Esophagus muscularis mucosa (tissue), 4 donors: ENCODE measurements at regions not wholly inside any gene's neighbourhood (a gene's known extent, or its start where the extent isn't known, plus 50 kb on each side); places are given as distances from the start of the nearest gene placed in this dataset.
A peak's percentile ranks its signal among the peaks of the same experiment; 100 is the strongest.
"Not testable (repeated sequence)": the region's sequence is repeated elsewhere in the genome, so short reads cannot be mapped to it uniquely, and the experiment has no call there.

Experiments
- DNase-seq: peaks from one replicate; pipeline ENCODE4 v3.0.0-alpha.2; 2017; ENCODE audit errors: extremely low spot score
- H3K27ac ChIP-seq, 4 donors: fragments of 200-600 bp; sonication (generic); replicated peaks in 1 of 4; 1 replicate in 3 of 4; 2 replicates in 1 of 4; pipeline ENCODE4 v1.5.1; 2016 to 2019; ENCODE audit warnings: mild to moderate bottlenecking in 1 of 4
- H3K27me3 ChIP-seq, 4 donors: fragments of 200-600 bp; sonication (generic); one replicate each; pipeline versions ENCODE4 v1.5.1 to v1.6.0; 2016 to 2019
- H3K36me3 ChIP-seq, 4 donors: fragments of 200-600 bp; sonication (generic); one replicate each; pipeline ENCODE4 v1.5.1; 2016 to 2019
- H3K4me1 ChIP-seq, 4 donors: fragments of 200-600 bp; sonication (generic); one replicate each; pipeline ENCODE4 v1.5.1; 2016 to 2019
- H3K4me3 ChIP-seq, 4 donors: fragments of 200-600 bp; sonication (generic); 1 replicate in 2 of 4; 2 replicates in 2 of 4; pipeline ENCODE4 v1.5.1; 2016 to 2019; ENCODE audit warnings: mild to moderate bottlenecking in 4 of 4, moderate library complexity in 1 of 4
- H3K9me3 ChIP-seq, 4 donors: fragments of 200-600 bp; sonication (generic); 1 replicate in 3 of 4; 2 replicates in 1 of 4; pipeline ENCODE4 v1.5.1; 2016 to 2019
- CTCF ChIP-seq, 3 experiments: fragments of 200-600 bp in 2 of 3; fragments of 450-650 bp in 1 of 3; sonication (generic) in 2 of 3; IDR thresholded peaks; one replicate each; pipeline ENCODE4 v1.5.1; 2017 to 2019; ENCODE audit warnings: antibody characterized with exemption in 3 of 3, mild to moderate bottlenecking in 2 of 3, moderate library complexity in 1 of 3
- EP300 ChIP-seq: sonication (generic); formaldehyde crosslinking; IDR thresholded peaks from one replicate; pipeline ENCODE4 v1.6.1; 2017; ENCODE audit warnings: antibody characterized with exemption
- POLR2A ChIP-seq: fragments of 450-650 bp; IDR thresholded peaks from one replicate; pipeline ENCODE4 v1.6.1; 2017; ENCODE audit warnings: antibody characterized with exemption, moderate library complexity, mild to moderate bottlenecking, low read depth
- POLR2AphosphoS5 ChIP-seq, 2 donors: sonication (generic); formaldehyde crosslinking; IDR thresholded peaks; one replicate each; pipeline ENCODE4 v1.6.1; 2017; ENCODE audit warnings: antibody characterized with exemption in 2 of 2
- WGBS: methylation state at CpG from one replicate; pipeline ENCODE4 v1.1.5; 2018; 5-methylcytosine and 5-hydroxymethylcytosine counted together
- intact Hi-C: fragments of 100-400 bp; cut with DNase I; formaldehyde crosslinking; loops from one replicate; pipeline ENCODE4 v1.15.1; 2023
- small RNA-seq, 3 donors: library from RNA; depleted of rRNA; stranded (forward); fragments of <200 nt; gene quantifications; one replicate each; pipeline ENCODE3, GENCODE V24; 2016

GRCh38 chr17:43309505-43310332 lies 75.9 kb upstream of the RNU2-1 start:
- TF ChIP-seq POLR2A: no peak
- TF ChIP-seq CTCF (IDR thresholded peaks at IDR 0.05): no peak
- no peak for TF ChIP-seq POLR2AphosphoS5 (IDR thresholded peaks at IDR 0.05)
- TF ChIP-seq EP300: no peak
- DNase-seq: no peak
- H3K4me3 ChIP-seq: no peak overlapping the region
- no peaks in the 10 kb centered on the region for H3K4me1 ChIP-seq
- H3K9me3 ChIP-seq: no peaks in the 10 kb centered on the region
- 35% methylated on average over 12 of the region's 12 CpGs for WGBS
- no peaks in the 10 kb centered on the region for H3K27me3 ChIP-seq
- no peak overlapping the region for H3K27ac ChIP-seq
- intact Hi-C loops: no loop called here
- no peaks in the 10 kb centered on the region for H3K36me3 ChIP-seq

- DNase-seq: no peak
- no peaks in the 10 kb centered on the region for H3K27me3 ChIP-seq
- no peak overlapping the region for H3K4me3 ChIP-seq
- TF ChIP-seq POLR2AphosphoS5 (IDR thresholded peaks at IDR 0.05) (no peak), POLR2A (no peak), CTCF (IDR thresholded peaks at IDR 0.05) (no peak), EP300 (no peak)
- no peaks in the 10 kb centered on the region for H3K4me1 ChIP-seq
- no peaks in the 10 kb centered on the region for H3K36me3 ChIP-seq
- no peak overlapping the region for H3K27ac ChIP-seq
- no peaks in the 10 kb centered on the region for H3K9me3 ChIP-seq
- intact Hi-C loops: no loop called here
- WGBS: 65% methylated on average over 6 of the region's 6 CpGs
Measured at GRCh38 chr17:43308999-43309398, 75.2 kb upstream of the RNU2-1 start.

GRCh38 chr17:43304792-43305191 lies 71.0 kb upstream of the RNU2-1 start:
- H3K36me3 ChIP-seq, intact Hi-C loops, H3K4me1 ChIP-seq, H3K27ac ChIP-seq, DNase-seq, H3K4me3 ChIP-seq, H3K27me3 ChIP-seq, H3K9me3 ChIP-seq: not testable (repeated sequence)
- WGBS: 90% methylated on average over 4 of the region's 23 CpGs

GRCh38 chr17:43303049-43303448 lies 69.3 kb upstream of the RNU2-1 start:
- H3K27me3 ChIP-seq, H3K4me3 ChIP-seq, DNase-seq, H3K27ac ChIP-seq, H3K4me1 ChIP-seq, intact Hi-C loops, H3K36me3 ChIP-seq, H3K9me3 ChIP-seq: not testable (repeated sequence)
- WGBS: no CpG with 5 or more reads among the region's 5 CpGs

- H3K4me1 ChIP-seq, H3K9me3 ChIP-seq, H3K36me3 ChIP-seq, H3K4me3 ChIP-seq, H3K27me3 ChIP-seq, DNase-seq, H3K27ac ChIP-seq, intact Hi-C loops: not testable (repeated sequence)
- no CpG with 5 or more reads among the region's 37 CpGs for WGBS
Measured at GRCh38 chr17:43299300-43300076, 65.7 kb upstream of the RNU2-1 start.

GRCh38 chr17:43289670-43290069 lies 55.9 kb upstream of the RNU2-1 start:
- intact Hi-C loops, H3K9me3 ChIP-seq, H3K36me3 ChIP-seq, H3K4me3 ChIP-seq, DNase-seq, H3K27me3 ChIP-seq, H3K4me1 ChIP-seq, H3K27ac ChIP-seq: not testable (repeated sequence)
- WGBS: no CpG with 5 or more reads among the region's 11 CpGs

- H3K27me3 ChIP-seq, DNase-seq, H3K4me3 ChIP-seq, H3K9me3 ChIP-seq, intact Hi-C loops, H3K4me1 ChIP-seq, H3K36me3 ChIP-seq: not testable (repeated sequence)
- peak overlapping the region in 1 of 4 donors; percentile 57 for H3K27ac ChIP-seq
- WGBS: no CpG with 5 or more reads among the region's 15 CpGs
Measured at GRCh38 chr17:43283606-43284005, 49.8 kb upstream of the RNU2-1 start.

Small RNA genes lying in the stretch of these regions (small RNA-seq; reads per million reads assigned to genes)
- 0 reads per million in 3 donors for gene RF00004
